ENCODE measurements at regions not wholly inside any gene's neighbourhood (a gene's known extent, or its start where the extent isn't known, plus 50 kb on each side); places are given as distances from the start of the nearest gene placed in this dataset.

DNA sequence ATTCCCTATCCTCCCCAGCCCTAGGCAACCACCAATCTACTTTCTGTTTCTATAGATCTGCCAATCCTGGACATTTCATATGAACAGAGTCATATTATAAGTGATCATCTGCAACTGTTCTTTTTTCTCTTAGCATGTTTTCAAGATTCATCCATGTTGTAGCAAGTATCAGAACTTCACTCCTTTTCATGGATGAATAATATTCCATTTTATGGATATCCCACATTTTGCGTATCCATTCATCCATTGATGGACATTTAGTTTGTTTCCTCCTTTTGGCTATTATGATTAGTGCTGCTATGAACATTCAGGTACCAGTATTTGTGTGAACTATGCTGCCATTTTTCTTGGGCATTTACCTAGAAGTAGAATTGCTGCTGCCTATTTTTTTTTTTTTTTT, 51.3 kb upstream of the HAND1 start:
- DNase-seq (ENCODE audit: extremely low read depth in 1 of 11, low read depth in 9 of 11, low spot score in 4 of 11), result no peak

DNA sequence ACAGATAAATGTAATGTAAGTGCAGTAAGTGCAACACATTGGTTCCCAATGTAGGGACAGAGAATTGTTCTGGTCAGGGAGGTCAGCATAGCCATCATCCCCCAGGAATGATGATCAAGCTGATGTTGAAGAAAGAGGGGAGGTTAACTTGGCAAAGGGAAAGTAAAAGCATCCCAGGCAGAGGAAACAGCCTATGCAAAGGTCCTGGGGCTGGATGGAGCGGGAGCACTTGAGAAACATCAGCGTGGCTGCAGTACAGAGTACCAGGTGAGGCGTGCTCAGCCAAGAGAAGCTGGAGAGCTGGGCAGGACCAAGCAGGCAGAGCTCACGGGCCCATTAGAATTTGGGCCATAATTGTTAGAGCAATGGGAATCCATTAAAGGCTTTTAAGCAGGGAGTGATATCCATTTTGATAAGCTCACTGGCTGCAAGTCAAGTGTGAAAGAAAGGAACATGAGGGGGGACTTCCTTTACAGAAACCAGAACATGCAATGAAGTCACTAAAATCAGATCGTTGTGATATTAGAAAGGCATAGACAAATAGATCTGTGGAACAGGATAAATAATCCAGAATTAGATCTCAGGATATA, 50.1 kb upstream of the HAND1 start:
- DNase-seq (ENCODE audit: extremely low read depth in 1 of 11, low read depth in 9 of 11, low spot score in 4 of 11), result no peak
